Pancreas (tissue), 10 donors: ENCODE measurements at regions not wholly inside any gene's neighbourhood (a gene's known extent, or its start where the extent isn't known, plus 50 kb on each side); places are given as distances from the start of the nearest gene placed in this dataset.

Experiments
- ATAC-seq, 4 donors: fragments of 200-7000 bp; cut with Tn5 transposase; one replicate each; pipeline versions ENCODE4 v1.8.0 to v1.9.1; 2020; ENCODE audit warnings: mild to moderate bottlenecking in 4 of 4, moderate library complexity in 4 of 4
- DNase-seq, 6 donors: peaks; one replicate each; pipeline ENCODE4 v3.0.0-alpha.2; 2020
- FAIRE-seq: peaks from 2 replicates; lab custom pipeline; 2012; peaks lifted over from hg19 to GRCh38; lab: Jason Lieb, UNC
- H3K27ac ChIP-seq, 4 donors: fragments of 200-600 bp; sonication (generic); 1 replicate in 3 of 4; 2 replicates in 1 of 4; pipeline versions ENCODE4 v1.5.0 to v1.8.0; 2020
- H3K27me3 ChIP-seq, 4 donors: fragments of 200-600 bp; one replicate each; pipeline ENCODE4 v1.8.0; 2021
- H3K36me3 ChIP-seq, 3 donors: fragments of 200-600 bp; sonication (generic) in 1 of 3; one replicate each; pipeline versions ENCODE4 v1.5.0 to v1.8.0; 2020 to 2021
- H3K4me1 ChIP-seq, 3 donors: fragments of 200-600 bp; one replicate each; pipeline ENCODE4 v1.8.0; 2021
- H3K4me3 ChIP-seq, 4 donors: fragments of 200-600 bp; sonication (generic) in 2 of 4; one replicate each; pipeline versions ENCODE4 v1.5.0 to v1.8.0; 2020 to 2021
- H3K9me3 ChIP-seq, 4 donors: fragments of 200-600 bp; one replicate each; pipeline ENCODE4 v1.8.0; 2021
- CTCF ChIP-seq, 4 donors: fragments of 200-600 bp; sonication (generic) in 3 of 4; IDR thresholded peaks; one replicate each; pipeline versions ENCODE4 v1.5.0 to v1.8.0; 2021; ENCODE audit warnings: antibody characterized with exemption in 4 of 4
- WGBS, 2 donors: extraction: QIAGEN DNeasy Blood & Tissue Kit; methylation state at CpG; one replicate each; pipeline ENCODE4 v1.1.7; 2013; 5-methylcytosine and 5-hydroxymethylcytosine counted together
- intact Hi-C, 3 donors: fragments of 100-400 bp; cut with DNase I; formaldehyde crosslinking; loops; one replicate each; pipeline versions ENCODE4 v1.11.1 to v1.14.2; 2022
- donor health status: healthy with polysubstance abuse.
- donor health status: DM: no; HTN: no; CAD: no; lungs with moderate emphysema.
- donor health status: DM: no; HTN: no; CAD: no.
- donor health status: control.
- donor health status: control.
- donor health status: Bipolar disorder and iron deficiency.
- donor health status: DM: yes; HTN: yes; CAD: no.
- donor health status: DM: no; HTN: no; CAD: no.
- donor health status: DM: no; HTN: no; CAD: no.
- donor health status: DM: yes; HTN: yes; CAD: no.

GRCh38 chr19:30105727-30106126 lies 163.7 kb downstream of the URI1 start:
- 46 to 57% methylated on average over 6 of the region's 6 CpGs for WGBS, 2 donors
- no peak for ATAC-seq
- no peak for DNase-seq

GRCh38 chr19:30106417-30107095 lies 164.5 kb downstream of the URI1 start:
- Histone ChIP-seq H3K4me1 (no peaks in the 10 kb centered on the region), H3K27me3 (no peaks in the 10 kb centered on the region), H3K4me3 (no peak overlapping the region), H3K9me3 (no peaks in the 10 kb centered on the region), H3K36me3 (no peaks in the 10 kb centered on the region), H3K27ac (no peak overlapping the region)
- no peak for FAIRE-seq
- no peak for ATAC-seq
- no peak for DNase-seq
- intact Hi-C loops, result no loop called here
- 63 to 67% methylated on average over 11 of the region's 11 CpGs for WGBS, 2 donors
- TF ChIP-seq CTCF (IDR thresholded peaks at IDR 0.05), result no peak

More at GRCh38 chr19:30105727-30106126, 163.7 kb downstream of the URI1 start:
- no peak for FAIRE-seq
- no peaks in the 10 kb centered on the region for H3K9me3 ChIP-seq
- H3K36me3 ChIP-seq, result no peaks in the 10 kb centered on the region
- no peaks in the 10 kb centered on the region for H3K27me3 ChIP-seq
- no peak for TF ChIP-seq CTCF (IDR thresholded peaks at IDR 0.05)
- intact Hi-C loops, result no loop called here
- H3K4me3 ChIP-seq, result no peak overlapping the region
- H3K4me1 ChIP-seq, result no peaks in the 10 kb centered on the region
- no peak overlapping the region for H3K27ac ChIP-seq

GRCh38 chr19:30107251-30107650 lies 165.2 kb downstream of the URI1 start:
- no peak for TF ChIP-seq CTCF (IDR thresholded peaks at IDR 0.05)
- Histone ChIP-seq H3K27me3 (no peaks in the 10 kb centered on the region), H3K27ac (no peak overlapping the region), H3K36me3 (no peaks in the 10 kb centered on the region), H3K4me3 (no peak overlapping the region), H3K4me1 (no peaks in the 10 kb centered on the region), H3K9me3 (no peaks in the 10 kb centered on the region)
- DNase-seq (no peak), ATAC-seq (no peak), FAIRE-seq (no peak)
- intact Hi-C loops, result no loop called here
- WGBS, 2 donors, result 35 to 38% methylated on average over 8 to 12 of the region's 12 CpGs

- no peak overlapping the region for H3K4me3 ChIP-seq
- WGBS, 2 donors, result 64 to 72% methylated on average over 5 of the region's 5 CpGs
- H3K36me3 ChIP-seq, result no peaks in the 10 kb centered on the region
- DNase-seq (no peak), ATAC-seq (no peak), FAIRE-seq (no peak)
- no peaks in the 10 kb centered on the region for H3K27me3 ChIP-seq
- TF ChIP-seq CTCF (IDR thresholded peaks at IDR 0.05), result no peak
- H3K9me3 ChIP-seq, result no peaks in the 10 kb centered on the region
- no peaks in the 10 kb centered on the region for H3K4me1 ChIP-seq
- no peak overlapping the region for H3K27ac ChIP-seq
- intact Hi-C loops, result no loop called here
These were observed 167.5 kb downstream of the URI1 start for GRCh38 chr19:30109565-30109964.

GRCh38 chr19:30111021-30111855 lies 169.2 kb downstream of the URI1 start:
- no peak overlapping the region for H3K4me3 ChIP-seq
- intact Hi-C loops, result no loop called here
- no peaks in the 10 kb centered on the region for H3K9me3 ChIP-seq
- no peak for DNase-seq
- H3K4me1 ChIP-seq, result no peaks in the 10 kb centered on the region
- FAIRE-seq, result no peak
- no peak for ATAC-seq
- TF ChIP-seq CTCF (IDR thresholded peaks at IDR 0.05), result no peak
- H3K27me3 ChIP-seq, result no peaks in the 10 kb centered on the region
- 54 to 55% methylated on average over 22 of the region's 22 CpGs for whole genome bisulfite sequencing, 2 donors
- no peaks in the 10 kb centered on the region for H3K36me3 ChIP-seq
- no peak overlapping the region for H3K27ac ChIP-seq
